ENCODE measurements at regions not wholly inside any gene's neighbourhood (a gene's known extent, or its start where the extent isn't known, plus 50 kb on each side); places are given as distances from the start of the nearest gene placed in this dataset.
"Not testable (repeated sequence)": the region's sequence is repeated elsewhere in the genome, so short reads cannot be mapped to it uniquely, and the experiment has no call there.

DNA sequence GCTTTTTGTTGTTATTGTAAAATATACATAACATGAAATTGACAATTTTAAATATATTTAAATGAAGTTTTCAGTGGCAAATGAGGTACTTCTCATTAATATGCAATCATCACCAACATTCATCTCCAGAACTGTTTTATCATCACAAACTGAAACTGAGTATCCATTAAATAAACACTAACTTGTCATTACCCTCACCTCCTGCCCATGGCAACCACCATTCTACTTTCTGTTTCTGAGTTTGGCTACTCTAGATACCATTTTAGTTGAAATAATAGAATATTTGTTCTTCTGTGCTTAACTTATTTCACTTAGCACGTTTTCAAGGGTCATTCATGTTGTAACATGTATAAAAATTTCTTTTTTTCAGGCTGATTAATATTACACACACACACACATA lies 834.3 kb downstream of the PLOD2 start:
- DNase-seq = no peak

DNA sequence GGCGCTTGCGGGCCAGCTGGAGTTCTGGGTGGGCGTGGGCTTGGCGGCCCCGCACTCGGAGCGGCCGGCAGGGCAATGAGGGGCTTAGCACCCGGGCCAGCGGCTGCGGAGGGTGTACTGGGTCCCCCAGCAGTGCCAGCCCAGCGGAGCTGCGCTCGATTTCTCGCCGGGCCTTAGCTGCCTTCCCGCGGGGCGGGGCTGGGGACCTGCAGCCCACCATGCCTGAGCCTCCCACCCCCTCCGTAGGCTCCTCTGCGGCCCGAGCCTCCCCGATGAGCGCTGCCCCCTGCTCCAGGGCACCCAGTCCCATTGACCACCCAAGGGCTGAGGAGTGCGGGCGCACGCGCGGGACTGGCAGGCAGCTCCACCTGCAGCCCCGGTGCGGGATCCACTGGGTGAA lies 827.6 kb downstream of the PLOD2 start:
- not testable (repeated sequence) for DNase-seq

DNA sequence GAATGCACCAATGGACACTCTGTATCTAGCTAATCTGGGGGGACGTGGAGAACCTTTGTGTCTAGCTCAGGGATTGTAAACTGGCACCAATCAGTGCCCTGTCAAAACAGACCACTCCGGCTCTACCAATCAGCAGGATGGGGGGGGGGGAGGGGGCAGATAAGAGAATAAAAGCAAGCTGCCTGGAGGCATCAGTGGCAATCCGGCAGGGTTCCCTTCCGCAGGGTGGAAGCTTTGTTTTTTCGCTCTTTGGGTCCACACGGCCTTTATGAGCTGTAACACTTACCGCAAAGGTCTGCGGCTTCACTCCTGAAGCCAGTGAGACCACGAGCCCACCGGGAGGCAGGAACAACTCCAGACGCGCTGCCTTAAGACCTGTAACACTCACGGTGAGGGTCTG lies 827.1 kb downstream of the PLOD2 start:
- DNase-seq = no peak

DNA sequence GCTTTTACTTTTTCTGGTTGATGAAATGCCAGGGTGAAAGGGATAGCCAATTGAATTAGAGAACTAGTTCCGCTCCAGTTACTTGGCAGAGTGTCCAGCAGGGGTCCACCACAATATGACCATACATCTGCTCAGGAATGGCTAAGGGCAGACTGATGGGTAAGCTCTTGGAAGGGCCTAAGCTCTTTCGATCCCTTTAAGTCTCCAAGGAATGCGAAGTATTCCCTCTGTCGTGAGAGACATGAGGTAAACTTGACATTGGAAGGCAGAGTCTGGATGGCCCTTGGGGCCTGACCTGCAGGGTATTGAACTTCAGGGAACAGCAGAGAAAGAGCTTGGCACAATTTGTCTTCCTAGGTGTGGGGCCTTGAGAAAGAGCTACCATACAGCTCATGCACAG lies 805.8 kb downstream of the PLOD2 start:
- DNase-seq = peak in 1 of 2 experiments; percentile 32

DNA sequence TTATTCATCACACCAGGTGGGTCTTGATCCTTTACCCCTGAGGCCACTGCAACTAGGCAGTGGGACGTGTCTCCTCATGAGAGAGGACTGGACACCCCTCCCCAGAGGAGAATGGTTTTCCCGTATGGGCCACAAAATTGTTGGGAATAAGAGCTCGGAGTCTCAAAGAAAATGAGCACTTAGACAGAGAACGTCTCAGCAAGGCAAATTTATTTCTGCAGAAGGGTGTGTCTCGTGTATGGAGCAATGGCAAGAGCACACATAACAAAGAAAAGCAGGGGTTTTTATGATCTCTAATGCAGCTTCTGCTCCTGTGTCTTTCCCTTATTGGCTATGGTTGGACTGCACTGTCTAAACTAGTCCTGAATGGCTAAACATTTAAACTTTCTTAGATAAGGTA lies 803.5 kb downstream of the PLOD2 start:
- no peak for DNase-seq

DNA sequence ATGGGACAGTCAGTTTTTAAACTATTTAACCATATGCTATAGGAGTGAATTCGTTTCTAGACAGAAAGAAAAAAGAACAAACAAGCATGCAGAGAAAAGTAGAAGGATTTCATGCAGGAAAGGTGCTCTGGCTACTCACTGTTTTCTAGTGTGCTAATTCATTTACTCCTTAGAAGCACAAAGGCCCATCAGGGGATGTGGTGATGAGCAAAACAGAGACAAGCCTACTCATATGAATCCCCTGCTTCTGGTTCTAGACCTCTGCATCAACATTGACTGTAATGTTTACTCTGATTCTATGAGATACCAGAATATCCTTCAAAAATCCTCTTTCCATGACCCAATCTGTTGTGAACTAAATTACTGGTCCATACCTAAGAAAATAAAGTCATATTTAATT lies 801.9 kb downstream of the PLOD2 start:
- no peak for DNase-seq

DNA sequence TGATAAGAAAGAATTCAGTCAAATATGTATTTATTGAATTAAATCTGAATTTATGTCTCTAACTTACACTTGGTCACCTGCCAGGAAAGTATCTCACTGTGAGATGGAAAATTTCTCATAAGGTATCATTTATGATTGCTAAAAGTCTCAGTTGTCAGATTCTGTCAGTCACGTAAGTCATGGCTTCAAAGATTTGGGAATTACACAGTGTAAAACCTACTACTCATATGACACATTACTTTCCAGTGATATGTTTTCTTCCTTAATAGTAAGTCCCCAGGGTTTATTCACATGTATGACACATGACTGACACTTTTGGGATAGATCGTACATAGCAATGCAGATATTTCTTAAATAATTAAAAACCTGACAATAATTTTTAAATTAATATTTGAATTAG lies 792.2 kb downstream of the PLOD2 start:
- no peak for DNase-seq

DNA sequence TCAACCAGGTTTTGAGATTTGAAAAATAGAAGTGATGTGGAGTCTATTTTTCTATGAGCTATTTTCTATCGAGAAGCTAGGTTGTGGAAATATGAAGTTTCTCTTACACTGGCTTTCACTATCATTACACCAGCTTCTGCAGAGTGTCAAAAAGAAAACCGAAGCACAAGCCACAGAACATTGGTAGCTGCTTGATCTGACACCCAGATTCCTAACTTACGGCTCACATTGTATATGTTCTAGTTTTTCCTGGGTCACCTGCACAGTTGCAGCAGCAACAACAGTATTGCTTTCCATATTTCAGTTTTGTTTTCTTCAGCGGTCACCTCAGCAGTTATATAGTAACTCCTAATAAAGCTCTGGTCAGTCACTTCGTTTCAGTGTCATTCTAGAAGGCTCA lies 790.1 kb downstream of the PLOD2 start:
- no peak for DNase-seq

DNA sequence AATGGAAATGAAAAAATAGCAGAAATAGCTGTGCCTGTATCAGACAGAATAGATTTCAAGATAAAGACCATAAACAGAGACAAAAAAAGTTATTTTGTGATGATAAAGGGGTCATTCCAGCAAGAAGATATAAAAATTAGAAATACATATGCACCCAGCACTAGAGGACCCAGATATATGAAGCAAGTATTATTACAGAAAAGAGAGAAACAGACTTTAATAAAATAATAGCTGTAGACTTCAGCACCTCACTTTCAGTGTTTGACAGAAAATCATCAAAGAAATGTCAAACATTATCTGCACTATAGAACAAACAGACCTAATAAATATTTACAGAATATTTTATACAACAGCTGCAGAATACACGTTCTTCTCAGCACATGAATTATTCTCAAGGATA lies 783.7 kb downstream of the PLOD2 start:
- no peak for DNase-seq

DNA sequence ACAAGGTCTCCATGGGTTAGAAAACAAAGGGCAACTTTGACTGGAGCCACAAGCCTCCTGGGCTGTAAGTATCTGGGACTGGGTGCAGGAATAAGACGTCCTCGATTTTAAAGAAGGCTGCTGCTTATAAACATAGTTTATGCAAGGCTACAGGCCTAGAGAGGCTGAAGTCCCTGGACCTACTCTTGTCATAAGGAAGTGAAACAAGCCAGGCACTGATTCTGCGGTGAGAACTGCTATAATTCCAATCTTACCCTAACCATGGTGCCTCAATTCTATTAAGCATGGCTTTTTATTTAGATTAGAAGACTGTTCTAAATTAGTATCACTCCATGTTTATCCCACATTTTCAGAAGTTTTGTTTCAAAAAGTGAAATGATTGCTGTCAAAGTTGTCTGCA lies 777.6 kb downstream of the PLOD2 start:
- DNase-seq = no peak

DNA sequence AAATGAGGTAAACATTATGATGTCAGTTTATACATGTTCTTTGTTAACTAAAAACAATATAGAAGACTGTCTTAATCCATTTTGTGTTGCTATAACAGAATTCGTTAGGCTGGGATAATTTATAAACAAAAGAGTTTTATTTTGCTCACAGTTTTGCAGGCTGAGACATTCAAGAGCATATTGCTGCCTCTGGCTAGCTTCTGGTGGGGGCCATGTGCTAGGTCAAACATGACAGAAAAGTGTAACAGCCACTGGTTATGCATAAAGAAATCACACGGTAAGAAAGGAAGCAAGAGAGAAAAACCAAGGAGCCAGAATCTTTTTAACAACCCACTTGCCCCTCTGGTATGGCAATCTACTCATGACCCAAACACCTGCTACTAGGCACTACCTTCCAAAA lies 776.7 kb downstream of the PLOD2 start:
- no peak for DNase-seq

DNA sequence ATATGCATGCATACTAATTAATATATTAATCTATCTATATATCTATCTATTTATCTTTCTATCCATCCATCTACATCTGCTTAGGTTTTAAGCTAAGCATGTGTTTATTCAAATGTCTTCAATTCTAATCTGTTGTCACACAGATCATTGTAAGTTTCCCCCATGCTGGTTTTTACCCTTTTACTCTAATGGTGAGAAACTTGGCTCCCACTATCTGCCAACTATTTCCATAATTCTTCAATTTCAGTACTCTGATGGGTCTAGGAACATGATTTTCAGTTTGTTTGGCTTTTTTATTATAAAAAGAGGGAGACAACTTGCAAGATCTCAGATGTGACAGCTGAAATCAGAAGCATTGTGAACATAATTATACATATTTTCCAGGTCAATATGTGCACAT lies 773.8 kb downstream of the PLOD2 start:
- no peak for DNase-seq

DNA sequence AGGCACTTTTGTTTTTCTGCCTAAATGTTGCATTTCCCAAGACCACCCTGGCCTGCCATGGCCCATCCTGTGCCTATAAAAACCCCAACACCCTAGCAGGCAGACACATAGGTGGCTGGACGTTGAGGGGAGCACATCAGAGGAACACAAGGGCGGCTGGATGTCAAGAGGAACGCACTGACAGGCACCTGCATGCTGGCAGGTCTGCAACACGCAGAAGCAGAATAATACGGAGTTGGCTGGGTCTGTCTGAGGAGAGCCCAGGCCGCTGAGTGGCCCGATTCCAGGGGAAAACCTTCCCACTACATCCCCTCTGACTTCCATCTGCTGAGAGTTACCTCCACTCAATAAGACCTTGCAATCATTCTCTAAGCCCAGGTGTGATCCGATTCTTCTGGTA lies 765.6 kb downstream of the PLOD2 start:
- no peak for DNase-seq

DNA sequence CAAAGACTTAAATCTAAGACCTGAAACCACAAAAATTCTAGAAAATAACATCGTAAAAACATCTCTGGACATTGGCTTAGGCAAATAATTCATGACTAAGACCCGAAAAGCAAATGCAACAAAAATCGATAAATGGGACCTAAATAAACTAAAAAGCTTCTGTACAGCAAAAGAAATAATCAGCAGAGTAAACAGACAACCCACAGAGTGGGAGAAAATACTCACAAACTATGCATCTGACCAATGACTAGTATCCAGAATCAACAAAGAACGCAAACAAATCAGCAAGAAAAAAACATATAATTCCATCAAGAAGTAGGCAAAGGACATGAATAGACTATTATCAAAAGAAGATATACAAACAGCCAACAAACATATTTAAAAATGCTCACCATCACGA lies 749.4 kb downstream of the PLOD2 start:
- DNase-seq = no peak

DNA sequence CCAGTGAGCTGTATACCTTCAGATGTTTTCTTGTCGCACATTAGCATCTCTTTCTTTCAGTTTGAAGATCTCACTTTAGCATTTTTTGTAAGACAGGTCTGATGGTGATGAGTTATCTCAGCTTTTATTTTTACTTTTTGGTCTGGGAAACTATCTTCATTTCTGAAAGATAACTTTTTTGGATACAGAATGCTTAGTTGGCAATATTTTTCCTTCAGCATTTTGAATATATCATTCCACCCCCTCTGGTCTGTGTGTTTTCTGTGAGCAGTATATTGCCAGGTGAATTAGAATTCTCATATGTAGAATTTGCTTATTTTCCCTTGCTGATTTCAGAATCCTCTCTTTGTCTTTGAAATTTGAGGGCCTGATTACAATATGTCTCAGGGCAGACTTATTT lies 743.3 kb downstream of the PLOD2 start:
- no peak for DNase-seq

DNA sequence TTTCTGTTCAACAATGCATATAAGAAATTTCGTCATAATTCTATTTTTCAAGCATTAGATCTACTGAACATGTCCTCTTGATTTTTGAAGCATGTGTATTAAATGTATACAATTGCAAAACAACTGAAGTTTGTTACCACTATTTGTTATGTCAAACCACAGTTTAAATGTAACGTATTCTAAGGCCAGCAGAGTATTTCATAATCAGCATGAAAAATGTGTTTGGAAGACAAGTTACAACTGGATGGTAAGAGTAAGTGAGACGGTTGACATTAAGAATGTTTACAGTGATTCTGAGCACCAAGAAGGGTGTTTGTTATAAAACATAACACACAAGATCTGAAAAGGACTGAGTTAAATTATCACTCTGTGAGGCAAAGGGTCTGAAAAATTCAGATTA lies 738.4 kb downstream of the PLOD2 start:
- no peak for DNase-seq

DNA sequence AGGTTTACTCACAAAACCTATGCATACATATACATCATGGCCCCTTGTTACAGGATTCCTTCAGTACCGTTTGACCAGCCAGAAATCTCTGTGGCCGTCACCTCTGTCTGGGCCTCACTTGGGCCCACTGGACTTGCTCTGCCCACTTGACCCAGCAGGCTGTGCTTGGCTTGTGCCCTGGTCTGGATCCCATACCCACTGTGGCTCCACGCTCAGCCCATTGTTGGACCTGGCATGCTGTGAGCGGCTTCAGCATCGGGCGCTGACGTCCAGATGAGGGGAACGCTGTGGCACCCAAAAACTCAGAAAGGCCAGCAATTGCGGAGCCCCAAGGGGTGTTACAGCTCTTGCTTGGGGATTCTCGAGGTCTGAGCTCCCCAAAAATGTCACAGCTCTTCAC lies 733.6 kb downstream of the PLOD2 start:
- DNase-seq = no peak

DNA sequence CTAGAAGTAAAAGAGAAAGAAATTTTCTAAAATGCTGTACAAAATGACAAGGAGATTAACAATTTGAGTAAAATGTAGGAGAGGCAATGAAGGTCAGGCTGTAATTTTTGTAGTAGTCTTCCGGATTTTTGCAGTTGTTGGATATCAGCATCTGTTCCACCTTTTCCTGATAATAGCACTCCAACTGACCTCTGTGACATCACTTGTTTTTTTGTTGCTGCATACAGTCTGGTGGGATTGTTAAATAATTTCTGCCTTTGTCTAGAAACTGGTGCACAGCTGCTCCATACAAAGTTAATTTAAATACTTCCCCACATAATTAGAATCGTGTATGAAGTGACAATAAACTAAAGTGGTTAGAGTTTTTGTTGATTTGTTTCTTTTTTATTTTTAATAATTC lies 731.4 kb downstream of the PLOD2 start:
- DNase-seq = peak in 1 of 2 experiments; percentile 48

DNA sequence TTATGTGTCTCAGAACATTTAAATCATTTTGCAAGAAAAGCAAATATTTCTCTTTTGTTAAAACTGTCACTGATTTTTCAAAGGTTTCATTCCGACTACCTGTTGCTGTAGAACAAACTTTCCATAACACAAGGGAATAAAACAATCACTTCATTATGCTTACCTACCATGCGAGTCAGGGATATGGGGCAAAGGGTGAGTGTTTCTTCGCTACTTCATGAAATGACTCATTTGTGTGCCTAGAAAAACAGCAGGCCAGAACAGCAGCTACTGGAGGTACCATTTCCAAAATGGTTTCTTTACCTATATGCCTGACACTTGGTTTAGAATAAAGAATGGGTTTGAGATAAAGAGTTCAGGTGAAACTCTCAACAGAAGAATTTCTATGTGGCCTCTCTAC lies 712.5 kb downstream of the PLOD2 start:
- no peak for DNase-seq

DNA sequence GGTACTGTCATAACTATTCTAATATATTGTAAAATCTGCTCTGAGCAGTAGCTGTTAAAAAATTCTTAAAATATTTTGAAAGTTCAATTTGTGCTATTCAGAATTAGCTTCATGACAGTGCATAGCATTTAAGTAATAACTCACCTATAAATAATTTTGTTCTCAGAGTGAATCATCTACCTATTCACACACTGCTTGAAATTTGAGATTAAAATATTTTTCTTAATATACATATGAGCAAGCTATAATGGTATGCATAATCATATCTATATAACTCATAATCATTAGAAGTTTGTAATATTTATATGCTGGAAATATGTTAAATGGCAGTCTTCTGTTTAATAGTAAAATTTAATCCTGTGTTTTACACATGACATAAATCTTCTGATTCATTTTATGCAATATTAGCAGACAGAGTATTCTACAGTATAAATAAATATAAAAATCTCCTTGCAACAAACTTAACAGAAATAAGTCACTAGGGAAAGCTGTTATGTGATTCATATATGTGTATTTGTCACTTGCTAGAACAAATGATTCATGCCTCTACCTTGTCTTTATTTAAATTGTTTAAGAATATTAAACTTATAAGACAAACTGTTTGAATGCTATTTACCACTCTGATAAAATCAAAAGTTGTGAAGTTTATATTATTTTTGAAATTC lies 710.8 kb downstream of the PLOD2 start:
- DNase-seq = no peak

DNA sequence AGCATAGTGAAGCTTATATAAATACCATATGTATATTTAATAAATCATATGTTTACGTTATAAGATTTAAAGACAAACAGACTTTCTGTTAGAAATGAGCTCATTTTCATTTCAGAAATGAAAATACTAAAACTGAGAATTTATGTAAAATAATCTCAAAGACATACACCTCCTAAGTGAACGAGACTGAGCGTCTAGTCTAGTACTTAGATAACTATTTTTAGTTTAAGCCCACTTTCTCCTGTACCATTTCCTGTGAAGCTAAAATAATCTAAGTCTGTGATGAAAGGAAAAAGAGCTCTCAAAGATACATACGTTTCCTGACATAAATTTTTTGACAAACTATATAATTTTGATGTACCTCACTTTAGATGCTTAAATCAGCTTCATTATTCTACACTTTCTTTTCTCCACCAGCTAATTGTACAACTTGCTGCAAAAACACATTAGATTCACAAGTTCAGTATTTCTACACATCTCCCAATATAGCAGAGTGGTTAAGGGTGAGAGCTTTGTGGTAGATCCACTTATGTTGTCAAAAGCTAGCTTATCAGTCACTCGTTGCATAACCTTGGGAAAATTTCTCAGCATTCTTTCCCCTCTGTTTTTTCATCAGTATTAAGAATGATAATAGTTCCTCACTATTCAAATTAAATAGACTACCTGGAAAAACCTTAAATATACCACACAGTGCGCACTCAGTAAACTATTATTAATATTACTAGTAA lies 703.0 kb downstream of the PLOD2 start:
- DNase-seq = no peak

DNA sequence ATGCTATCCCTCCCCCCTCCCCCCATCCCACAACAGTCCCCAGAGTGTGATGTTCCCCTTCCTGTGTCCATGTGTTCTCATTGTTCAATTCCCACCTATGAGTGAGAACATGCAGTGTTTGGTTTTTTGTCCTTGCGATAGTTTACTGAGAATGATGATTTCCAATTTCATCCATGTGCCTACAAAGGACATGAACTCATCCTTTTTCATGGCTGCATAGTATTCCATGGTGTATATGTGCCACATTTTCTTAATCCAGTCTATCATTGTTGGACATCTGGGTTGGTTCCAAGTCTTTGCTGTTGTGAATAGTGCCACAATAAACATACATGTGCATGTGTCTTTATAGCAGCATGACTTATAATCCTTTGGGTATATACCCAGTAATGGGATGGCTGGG lies 701.3 kb downstream of the PLOD2 start:
- DNase-seq = not testable (repeated sequence)

DNA sequence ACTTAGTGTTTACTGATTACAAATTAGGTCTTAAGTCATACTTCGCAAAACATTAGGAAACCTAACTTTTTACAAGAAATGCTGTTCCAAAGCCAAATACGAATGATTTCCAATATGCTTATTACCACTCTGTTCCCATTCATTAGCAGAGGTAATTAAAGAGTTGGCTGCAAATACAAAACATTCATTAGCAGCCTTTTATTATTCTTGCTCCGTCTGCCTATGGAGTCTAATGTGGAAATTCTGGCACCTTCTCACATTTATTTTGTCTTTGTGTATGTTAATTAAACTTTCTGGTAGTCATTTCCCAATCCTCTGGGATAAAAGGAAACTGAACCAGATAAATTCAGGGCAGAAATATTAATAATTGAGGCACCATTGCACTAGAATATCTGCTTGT lies 689.0 kb downstream of the PLOD2 start:
- DNase-seq = no peak

DNA sequence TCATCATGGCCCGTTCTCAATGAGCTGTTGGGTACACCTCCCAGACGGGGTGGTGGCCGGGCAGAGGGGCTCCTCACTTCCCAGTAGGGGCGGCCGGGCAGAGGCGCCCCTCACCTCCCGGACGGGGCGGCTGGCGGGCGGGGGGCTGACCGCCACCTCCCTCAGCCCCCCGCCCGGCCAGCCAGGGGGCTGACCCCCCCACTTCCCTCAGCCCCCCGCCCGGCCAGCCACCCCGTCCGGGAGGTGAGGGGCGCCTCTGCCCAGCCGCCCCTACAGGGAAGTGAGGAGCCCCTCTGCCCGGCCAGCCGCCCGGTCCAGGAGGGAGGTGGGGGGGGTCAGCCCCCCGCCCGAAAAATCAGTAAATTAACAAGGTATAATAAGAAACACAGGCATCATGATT lies 678.2 kb downstream of the PLOD2 start:
- DNase-seq = not testable (repeated sequence)

DNA sequence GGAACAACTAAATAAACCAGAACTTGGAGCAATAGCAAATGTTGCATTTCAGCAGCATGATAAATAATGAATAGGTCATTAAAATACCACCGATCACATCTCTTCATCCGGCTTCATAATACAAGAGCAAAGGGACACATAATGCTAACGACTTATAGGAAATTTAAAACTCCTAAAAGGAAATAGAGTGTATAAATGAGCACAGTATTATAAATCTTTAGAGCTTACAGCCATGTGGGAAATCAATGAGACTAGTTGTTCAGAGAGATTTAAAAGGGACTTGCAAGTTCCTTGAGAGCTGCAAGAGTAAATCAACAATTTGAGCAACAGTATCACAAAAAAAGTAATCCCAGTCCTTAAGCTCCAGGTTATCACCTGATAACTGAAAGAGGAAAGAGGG lies 677.0 kb downstream of the PLOD2 start:
- DNase-seq = peak in 1 of 2 experiments; percentile 42
